Stimulated activated CD4-positive, alpha-beta T cell treated with anti-CD3 and anti-CD28 coated beads, Interleukin-1b, Interleukin-23, amount 100 ng/mL, for 1 hour (primary cell): ENCODE measurements at regions not wholly inside any gene's neighbourhood (a gene's known extent, or its start where the extent isn't known, plus 50 kb on each side); places are given as distances from the start of the nearest gene placed in this dataset.
"Not testable (repeated sequence)": the region's sequence is repeated elsewhere in the genome, so short reads cannot be mapped to it uniquely, and the experiment has no call there.

Source experiments
- DNase-seq, 2 donors: peaks; one replicate each; pipeline ENCODE4 v3.0.0-alpha.2; 2020; ENCODE audit warnings: low read depth in 2 of 2

- no peak for DNase-seq
Measured at GRCh38 chr18:995629-996028, 91.0 kb downstream of the ADCYAP1 start.

- no peak for DNase-seq
Measured at GRCh38 chr18:997499-997898, 92.8 kb downstream of the ADCYAP1 start.

- no peak for DNase-seq
Measured at GRCh38 chr18:998936-999335, 94.3 kb downstream of the ADCYAP1 start.

- no peak for DNase-seq
Measured at GRCh38 chr18:1002653-1003178, 98.0 kb downstream of the ADCYAP1 start.

DNA sequence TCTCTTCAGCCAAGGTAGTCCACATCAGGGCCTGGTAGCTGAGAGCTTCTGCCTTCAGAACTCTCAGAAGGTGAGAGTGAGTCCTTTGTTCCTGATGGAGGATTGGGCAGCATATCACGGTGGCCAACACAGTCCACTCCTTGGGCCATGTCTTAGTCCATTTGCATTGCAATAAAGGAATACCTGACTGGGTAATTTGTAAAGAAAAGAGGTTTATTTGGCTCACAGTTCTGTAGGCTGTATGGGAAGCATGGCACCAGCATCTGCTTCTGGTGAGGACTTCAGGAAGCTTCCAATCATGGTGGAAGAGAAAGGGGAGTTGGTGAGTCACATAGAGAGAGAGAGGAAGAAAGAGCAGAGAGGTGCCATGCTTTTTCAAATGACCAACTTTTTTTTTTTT, 98.8 kb downstream of the ADCYAP1 start:
- no peak for DNase-seq

- no peak for DNase-seq
Measured at GRCh38 chr18:1006304-1006703, 101.6 kb downstream of the ADCYAP1 start.

DNA sequence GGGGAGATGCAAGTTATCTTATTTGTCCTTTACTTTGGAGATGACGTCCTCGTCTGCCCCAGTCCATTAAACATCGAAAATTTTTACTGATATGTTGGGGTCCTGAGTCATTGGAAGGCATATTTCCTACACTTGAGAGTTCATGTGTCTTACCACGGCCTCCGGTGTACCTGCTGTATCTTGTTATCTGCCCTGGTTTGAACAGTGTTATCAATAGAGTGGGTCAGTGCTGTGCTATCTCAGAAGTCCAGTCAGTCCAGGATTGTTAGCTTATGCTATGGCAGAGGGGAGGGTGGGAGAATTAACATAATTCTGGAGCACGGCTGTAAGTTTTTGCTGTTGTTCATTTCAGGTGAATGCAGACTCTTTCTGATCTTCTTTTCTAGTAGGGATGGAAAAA, 102.3 kb downstream of the ADCYAP1 start:
- no peak for DNase-seq

- DNase-seq, result no peak
Measured at GRCh38 chr18:1011349-1011748, 106.7 kb downstream of the ADCYAP1 start.

- DNase-seq, result no peak
Measured at GRCh38 chr18:1012775-1013174, 108.1 kb downstream of the ADCYAP1 start.

- no peak for DNase-seq
Measured at GRCh38 chr18:1013951-1014350, 109.3 kb downstream of the ADCYAP1 start.

GRCh38 chr18:1014509-1014908, 109.8 kb downstream of the ADCYAP1 start:
- DNase-seq, result no peak

DNA sequence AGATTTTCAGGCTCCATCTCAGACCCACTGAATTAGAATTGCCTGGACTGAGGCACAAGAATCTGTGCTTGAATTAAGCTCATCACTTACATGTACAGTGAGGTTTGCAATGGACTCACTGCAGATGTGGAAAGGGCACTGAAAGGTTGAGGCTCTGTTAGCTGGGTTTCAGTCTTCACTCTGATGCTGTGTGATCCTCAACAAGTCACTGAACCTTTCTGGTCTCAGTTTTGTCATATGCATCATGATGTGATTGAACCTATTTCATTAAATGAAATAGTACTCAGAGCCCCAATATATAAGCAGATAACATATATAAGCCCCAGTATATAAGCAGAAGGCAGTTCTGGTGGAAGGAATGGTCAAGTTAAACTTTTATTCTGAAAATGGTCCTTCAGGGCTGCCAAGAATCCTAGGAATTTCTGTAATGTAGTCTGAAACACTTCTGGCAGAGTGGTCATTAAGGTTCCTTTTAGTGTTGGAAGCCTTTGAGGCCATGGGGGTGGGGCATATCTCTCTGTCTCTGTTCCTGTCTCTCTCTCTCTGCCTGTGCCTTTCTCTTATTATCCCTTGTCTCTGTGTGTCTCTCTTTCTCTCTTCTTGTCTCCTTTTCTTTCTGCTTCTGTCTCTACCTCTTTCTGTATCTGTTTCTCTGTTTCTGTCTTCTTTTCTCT, 110.4 kb downstream of the ADCYAP1 start:
- no peak for DNase-seq

- no peak for DNase-seq
Measured at GRCh38 chr18:1015777-1016176, 111.1 kb downstream of the ADCYAP1 start.

- no peak for DNase-seq
Measured at GRCh38 chr18:1017227-1018058, 112.8 kb downstream of the ADCYAP1 start.

GRCh38 chr18:1018181-1018681, 113.6 kb downstream of the ADCYAP1 start:
- no peak for DNase-seq

DNA sequence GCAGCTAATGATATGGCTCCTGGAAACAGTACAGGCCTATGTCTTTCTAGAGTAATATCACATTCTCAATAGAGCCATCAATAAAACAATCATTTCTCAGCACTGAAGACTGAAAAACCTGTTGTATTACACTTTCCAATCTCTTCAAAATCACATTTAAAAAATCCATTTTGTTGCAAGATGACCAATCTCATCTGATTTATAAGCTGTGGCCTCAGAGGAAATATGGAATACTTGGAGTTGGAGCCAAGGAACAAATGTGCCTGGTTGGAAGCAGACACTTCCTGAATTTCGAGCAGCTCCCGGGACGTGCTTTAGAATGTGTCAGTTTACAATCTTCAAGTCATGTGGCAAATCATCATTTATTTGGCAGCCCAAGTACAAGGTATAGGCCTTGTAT, 114.5 kb downstream of the ADCYAP1 start:
- DNase-seq, result no peak

DNA sequence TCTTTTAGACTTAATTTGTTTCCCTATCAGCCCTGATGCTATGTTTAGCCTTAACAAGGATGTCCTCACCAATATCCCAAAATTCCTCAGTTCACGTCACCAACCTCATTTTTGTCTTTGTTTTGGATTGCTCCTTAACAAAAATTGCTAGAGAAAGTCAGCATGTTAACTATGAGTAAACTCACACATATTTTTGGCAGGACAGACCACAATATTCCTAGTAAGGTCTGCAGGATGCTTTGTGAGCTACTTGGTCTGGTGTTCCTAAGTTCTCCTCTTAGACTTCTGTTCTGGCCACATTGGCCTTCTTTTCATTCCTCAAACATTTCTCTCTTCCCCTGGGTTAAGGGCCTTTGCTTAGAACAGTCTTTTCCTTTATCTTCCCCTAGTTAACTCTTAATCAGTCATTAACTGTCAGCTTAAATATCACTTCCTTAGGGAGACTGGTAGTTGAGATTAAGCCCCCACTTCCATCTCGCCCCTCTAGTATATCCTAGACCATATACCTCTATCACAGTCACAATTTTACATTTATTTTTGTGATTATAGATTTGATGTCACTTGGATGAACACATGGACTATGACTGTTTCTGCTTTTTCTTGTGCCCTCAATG, 116.2 kb downstream of the ADCYAP1 start:
- no peak for DNase-seq

DNA sequence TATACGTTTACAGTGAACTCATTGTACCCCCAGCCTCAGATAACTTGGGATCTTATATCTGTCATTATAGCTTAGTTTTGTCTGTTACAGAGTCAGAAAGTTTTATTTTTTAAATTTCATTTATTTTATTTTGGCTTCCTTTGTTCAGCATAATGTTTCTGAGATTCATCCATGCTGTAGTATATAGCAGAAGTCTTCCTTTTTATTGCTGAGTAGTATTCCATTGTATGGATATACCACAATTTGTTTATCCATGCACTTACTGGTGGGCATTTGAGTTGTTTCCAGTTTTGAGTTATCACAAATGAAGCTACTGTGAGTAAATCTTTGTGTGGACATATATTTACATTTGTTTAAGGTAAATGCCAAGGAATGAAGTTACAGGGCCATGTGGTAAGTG, 122.3 kb downstream of the ADCYAP1 start:
- DNase-seq, result no peak

DNA sequence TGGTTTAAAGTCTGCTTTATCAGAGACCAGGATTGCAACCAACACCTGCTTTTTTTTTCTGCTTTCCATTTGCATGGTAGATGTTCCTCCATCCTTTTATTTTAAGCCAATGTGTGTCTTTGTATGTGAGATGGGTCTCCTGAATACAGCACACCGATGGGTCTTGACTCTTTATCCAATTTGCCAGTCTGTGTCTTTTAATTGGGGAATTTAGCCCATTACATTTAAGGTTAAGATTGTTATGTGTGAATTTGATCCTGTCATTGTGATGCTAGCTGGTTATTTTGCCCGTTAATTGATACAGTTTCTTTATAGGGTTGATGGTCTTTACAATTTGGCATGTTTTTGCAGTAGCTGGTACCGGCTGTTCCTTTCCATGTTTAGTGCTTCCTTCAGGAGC, 128.4 kb downstream of the ADCYAP1 start:
- DNase-seq, result not testable (repeated sequence)

- no peak for DNase-seq
Measured at GRCh38 chr18:1034971-1035370, 130.3 kb downstream of the ADCYAP1 start.

DNA sequence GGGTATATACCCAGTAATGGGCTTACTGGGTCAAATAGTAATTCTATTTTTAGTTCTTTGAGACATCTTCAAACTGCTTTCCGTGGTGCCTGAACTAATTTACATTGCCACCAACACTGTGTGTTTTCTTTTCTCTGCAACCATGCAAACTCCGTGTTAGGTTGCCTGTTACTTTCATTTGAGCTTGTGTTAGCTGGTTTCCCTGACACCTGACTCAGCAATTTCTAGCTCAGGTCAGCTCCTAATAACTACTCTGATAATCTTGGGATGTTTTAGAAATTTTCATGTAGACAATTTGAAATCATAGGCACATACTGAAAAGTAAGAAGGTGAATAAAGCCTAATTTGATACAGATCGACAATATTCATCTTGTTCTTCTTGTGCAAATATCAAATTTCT, 132.3 kb downstream of the ADCYAP1 start:
- DNase-seq, result no peak

- DNase-seq, result no peak
Measured at GRCh38 chr18:1037776-1038175, 133.1 kb downstream of the ADCYAP1 start.
